ENCODE measurements at regions not wholly inside any gene's neighbourhood (a gene's known extent, or its start where the extent isn't known, plus 50 kb on each side); places are given as distances from the start of the nearest gene placed in this dataset.

DNA sequence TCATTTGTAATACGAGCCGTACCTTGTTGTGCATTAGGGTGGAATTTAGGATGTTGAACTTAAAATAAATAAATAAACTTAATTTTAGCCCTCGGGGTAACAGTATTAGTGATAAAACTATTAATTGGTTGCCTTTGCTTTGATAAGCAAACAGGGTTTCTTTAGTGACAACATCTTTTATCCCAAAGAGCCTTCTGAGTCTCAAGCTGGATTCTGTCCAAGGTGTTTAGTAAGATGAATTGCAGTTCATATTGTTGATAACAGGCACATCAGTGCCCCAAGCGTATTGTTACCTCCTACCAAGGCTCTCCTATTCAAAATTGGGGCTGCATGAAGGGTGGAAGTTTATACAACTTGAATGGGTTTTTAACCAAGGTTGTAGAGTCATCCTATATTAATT is 144.4 kb upstream of the CELF2 start:
- Histone ChIP-seq H3K9me3 (replicated peaks) (no peaks in the 10 kb centered on the region; the same call in 1 of the 2 replicates), H3K4me1 (replicated peaks) (peaks cover 17% of the 10 kb centered on the region), H3K27me3 (replicated peaks) (0 out of 2 replicates have a peak, but pooled peaks cover 3% of the 10 kb centered on the region), H3K4me3 (no peak overlapping the region), H3K27ac (no peak overlapping the region), H3K36me3 (no peaks in the 10 kb centered on the region)
- no peak for DNase-seq (ENCODE audit: low read depth in 1 of 2, low spot score in 2 of 2)

- Histone ChIP-seq H3K4me1 (replicated peaks) (peaks cover 17% of the 10 kb centered on the region), H3K9me3 (replicated peaks) (no peaks in the 10 kb centered on the region; the same call in 1 of the 2 replicates), H3K27me3 (replicated peaks) (0 out of 2 replicates have a peak, but pooled peaks cover 3% of the 10 kb centered on the region), H3K36me3 (no peaks in the 10 kb centered on the region), H3K4me3 (no peak overlapping the region), H3K27ac (no peak overlapping the region)
- no peak for DNase-seq (ENCODE audit: low read depth in 1 of 2, low spot score in 2 of 2)
Observed at GRCh38 chr10:10873915-10874314, 143.8 kb upstream of the CELF2 start.

DNA sequence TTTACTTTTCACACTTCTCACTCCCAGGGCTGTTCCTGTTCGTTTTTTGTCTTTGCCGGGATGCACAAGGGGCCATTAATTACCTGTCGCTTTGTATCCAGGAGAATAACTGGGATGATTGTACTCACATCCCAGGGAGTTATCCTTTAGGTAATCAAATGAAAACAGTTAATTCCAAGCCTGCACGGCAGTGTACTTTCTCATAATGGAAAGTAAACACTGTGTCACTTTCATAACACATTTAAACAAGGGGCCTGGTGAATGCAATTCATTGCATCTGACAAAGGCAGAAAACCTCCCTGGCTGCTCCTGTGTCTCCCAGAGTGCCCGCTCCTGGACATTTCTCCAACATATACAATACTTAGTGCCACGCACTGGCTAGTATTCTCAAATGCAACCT is 138.7 kb upstream of the CELF2 start:
- H3K4me3 ChIP-seq, result no peak overlapping the region
- no peaks in the 10 kb centered on the region for H3K27me3 ChIP-seq (replicated peaks)
- H3K4me1 ChIP-seq (replicated peaks), result no peaks in the 10 kb centered on the region
- no peaks in the 10 kb centered on the region for H3K36me3 ChIP-seq
- no peak for DNase-seq (ENCODE audit: low read depth in 1 of 2, low spot score in 2 of 2)
- H3K27ac ChIP-seq, result no peak overlapping the region
- H3K9me3 ChIP-seq (replicated peaks), result no peaks in the 10 kb centered on the region; the same call in 1 of the 2 replicates

DNA sequence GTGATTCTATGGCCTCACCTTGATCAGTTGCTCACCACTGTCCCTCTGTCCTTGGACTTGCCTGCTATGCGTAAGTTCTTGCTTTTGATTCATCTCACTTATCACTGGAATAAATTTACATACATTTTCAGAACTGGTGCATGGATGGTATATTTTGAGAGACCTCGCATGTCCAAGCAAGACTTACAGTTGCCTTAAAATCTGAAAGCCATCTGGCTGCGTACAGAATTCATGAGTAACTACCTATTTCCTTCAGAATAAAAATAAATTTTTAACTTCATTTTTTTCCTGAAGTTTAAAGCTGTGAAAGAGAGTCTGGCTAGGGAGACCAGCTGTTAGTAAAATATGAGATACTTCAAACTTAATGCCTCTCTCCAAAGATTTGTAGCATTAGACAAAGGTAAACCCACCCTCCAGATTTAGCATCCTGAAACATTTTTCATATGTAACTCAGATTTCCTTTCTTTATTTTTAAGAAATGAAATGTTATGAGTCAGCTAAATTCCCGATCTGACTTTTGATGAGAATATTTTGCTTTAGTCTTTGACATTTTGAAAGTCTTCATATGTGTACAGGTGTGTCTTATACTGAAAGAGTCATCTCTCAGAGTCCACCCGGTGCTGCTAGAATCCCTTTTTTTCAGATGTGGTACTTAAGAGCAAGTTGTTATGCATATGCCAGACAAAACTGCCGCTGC is 136.4 kb upstream of the CELF2 start:
- Histone ChIP-seq H3K4me3 (no peak overlapping the region), H3K9me3 (replicated peaks) (peaks cover 4% of the 10 kb centered on the region; the same call in 1 of the 2 replicates), H3K36me3 (no peaks in the 10 kb centered on the region), H3K27me3 (replicated peaks) (no peaks in the 10 kb centered on the region), H3K4me1 (replicated peaks) (no peaks in the 10 kb centered on the region), H3K27ac (no peak overlapping the region)
- no peak for DNase-seq (ENCODE audit: low read depth in 1 of 2, low spot score in 2 of 2)

GRCh38 chr10:10883737-10884136 is 133.9 kb upstream of the CELF2 start:
- Histone ChIP-seq H3K4me3 (no peak overlapping the region), H3K4me1 (replicated peaks) (no peaks in the 10 kb centered on the region), H3K36me3 (no peaks in the 10 kb centered on the region), H3K27me3 (replicated peaks) (no peaks in the 10 kb centered on the region), H3K27ac (no peak overlapping the region), H3K9me3 (replicated peaks) (peaks cover 4% of the 10 kb centered on the region; the same call in 1 of the 2 replicates)
- no peak for DNase-seq (ENCODE audit: low read depth in 1 of 2, low spot score in 2 of 2)

- peaks cover 4% of the 10 kb centered on the region; the same call in 1 of the 2 replicates for H3K9me3 ChIP-seq (replicated peaks)
- H3K4me3 ChIP-seq, result no peak overlapping the region
- no peak overlapping the region for H3K27ac ChIP-seq
- no peaks in the 10 kb centered on the region for H3K27me3 ChIP-seq (replicated peaks)
- H3K4me1 ChIP-seq (replicated peaks), result no peaks in the 10 kb centered on the region; the same call in 1 of the 2 replicates
- DNase-seq (ENCODE audit: low read depth in 1 of 2, low spot score in 2 of 2), result no peak
- no peaks in the 10 kb centered on the region for H3K36me3 ChIP-seq
Observed at GRCh38 chr10:10886861-10887531, 130.7 kb upstream of the CELF2 start.

GRCh38 chr10:10891124-10892082 is 126.3 kb upstream of the CELF2 start:
- H3K27ac ChIP-seq, result no peak overlapping the region
- no peak for DNase-seq (ENCODE audit: low read depth in 1 of 2, low spot score in 2 of 2)
- H3K4me3 ChIP-seq, result no peak overlapping the region
- no peaks in the 10 kb centered on the region for H3K9me3 ChIP-seq (replicated peaks)
- no peaks in the 10 kb centered on the region for H3K27me3 ChIP-seq (replicated peaks)
- no peaks in the 10 kb centered on the region; the same call in 1 of the 2 replicates for H3K4me1 ChIP-seq (replicated peaks)
- H3K36me3 ChIP-seq, result no peaks in the 10 kb centered on the region

DNA sequence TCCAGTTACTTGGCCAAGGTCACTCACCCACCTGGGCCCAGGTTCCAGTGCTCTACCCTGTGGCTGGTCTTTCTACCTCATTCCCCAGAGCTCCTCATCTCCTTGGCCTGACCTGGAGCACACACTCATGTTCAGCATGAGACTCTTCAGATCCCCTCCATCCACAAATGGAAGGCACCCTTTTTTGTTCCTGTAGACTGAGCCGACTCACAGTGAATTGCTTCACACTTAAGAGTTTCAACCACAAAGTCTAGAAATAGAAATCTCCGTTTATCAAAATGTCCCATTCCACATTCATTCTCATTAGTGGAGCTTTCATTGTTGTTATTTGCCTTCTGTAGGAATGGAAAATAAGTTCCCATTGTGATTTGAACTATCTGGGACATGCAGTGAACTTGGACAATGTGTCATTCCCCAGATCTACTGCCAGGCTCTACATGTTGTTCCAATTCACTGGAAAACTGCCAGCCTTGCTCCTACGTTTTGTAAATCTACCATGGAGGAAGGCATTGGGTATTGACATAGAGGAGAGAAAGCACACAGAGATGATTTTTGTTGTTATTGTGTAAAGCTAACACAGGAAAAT is 125.3 kb upstream of the CELF2 start:
- H3K4me1 ChIP-seq (replicated peaks), result no peaks in the 10 kb centered on the region; the same call in 1 of the 2 replicates
- H3K27ac ChIP-seq, result no peak overlapping the region
- H3K9me3 ChIP-seq (replicated peaks), result no peaks in the 10 kb centered on the region
- no peaks in the 10 kb centered on the region for H3K36me3 ChIP-seq
- H3K4me3 ChIP-seq, result no peak overlapping the region
- no peaks in the 10 kb centered on the region for H3K27me3 ChIP-seq (replicated peaks)
- no peak for DNase-seq (ENCODE audit: low read depth in 1 of 2, low spot score in 2 of 2)

DNA sequence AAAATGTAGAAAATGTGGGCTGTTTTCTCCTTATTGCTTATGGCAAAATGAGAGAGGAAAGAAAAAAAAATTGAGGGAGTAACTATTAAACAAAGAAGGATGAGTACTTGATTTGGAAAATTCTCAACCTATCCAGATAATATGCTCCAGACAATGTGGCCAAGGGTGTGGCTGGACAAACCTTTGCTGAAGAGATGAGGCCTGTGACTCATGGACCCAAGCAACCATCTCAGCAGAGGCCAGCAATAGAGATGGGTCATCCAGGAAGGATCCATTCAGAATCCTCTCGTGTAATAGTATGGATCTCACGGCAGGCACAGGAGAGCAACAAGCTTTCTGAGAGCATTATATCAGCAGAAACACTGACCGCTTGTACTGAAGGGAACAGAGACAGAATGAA is 120.3 kb upstream of the CELF2 start:
- Histone ChIP-seq H3K9me3 (replicated peaks) (no peaks in the 10 kb centered on the region), H3K4me3 (no peak overlapping the region), H3K27me3 (replicated peaks) (no peaks in the 10 kb centered on the region), H3K4me1 (replicated peaks) (no peaks in the 10 kb centered on the region), H3K36me3 (no peaks in the 10 kb centered on the region), H3K27ac (no peak overlapping the region)
- DNase-seq (ENCODE audit: low read depth in 1 of 2, low spot score in 2 of 2), result no peak

- no peak for DNase-seq (ENCODE audit: low read depth in 1 of 2, low spot score in 2 of 2)
- Histone ChIP-seq H3K4me1 (replicated peaks) (no peaks in the 10 kb centered on the region), H3K4me3 (no peak overlapping the region), H3K27ac (no peak overlapping the region), H3K36me3 (no peaks in the 10 kb centered on the region), H3K27me3 (replicated peaks) (no peaks in the 10 kb centered on the region), H3K9me3 (replicated peaks) (no peaks in the 10 kb centered on the region)
Observed at GRCh38 chr10:10901906-10902305, 115.8 kb upstream of the CELF2 start.

DNA sequence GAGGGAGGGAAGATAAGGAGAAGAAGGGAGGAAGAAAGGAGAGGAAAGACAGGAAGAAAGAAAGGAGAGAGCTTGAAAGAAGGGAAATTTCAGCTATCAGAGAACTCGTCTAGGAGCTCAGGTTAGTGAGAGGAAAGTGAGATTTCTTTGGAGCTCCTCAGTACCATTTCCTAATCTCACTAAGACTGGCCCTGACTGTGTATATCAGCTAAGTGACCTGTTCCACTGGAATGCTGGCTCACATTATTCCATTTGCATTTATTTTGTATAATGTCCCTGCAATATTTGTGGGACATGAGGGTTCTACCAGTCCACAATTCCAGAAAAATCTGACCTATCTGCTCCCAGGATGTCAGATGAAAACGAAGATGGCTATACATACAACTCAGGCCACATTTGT is 114.7 kb upstream of the CELF2 start:
- Histone ChIP-seq H3K27ac (no peak overlapping the region), H3K36me3 (no peaks in the 10 kb centered on the region), H3K9me3 (replicated peaks) (no peaks in the 10 kb centered on the region), H3K4me1 (replicated peaks) (no peaks in the 10 kb centered on the region), H3K4me3 (no peak overlapping the region), H3K27me3 (replicated peaks) (no peaks in the 10 kb centered on the region)
- no peak for DNase-seq (ENCODE audit: low read depth in 1 of 2, low spot score in 2 of 2)

DNA sequence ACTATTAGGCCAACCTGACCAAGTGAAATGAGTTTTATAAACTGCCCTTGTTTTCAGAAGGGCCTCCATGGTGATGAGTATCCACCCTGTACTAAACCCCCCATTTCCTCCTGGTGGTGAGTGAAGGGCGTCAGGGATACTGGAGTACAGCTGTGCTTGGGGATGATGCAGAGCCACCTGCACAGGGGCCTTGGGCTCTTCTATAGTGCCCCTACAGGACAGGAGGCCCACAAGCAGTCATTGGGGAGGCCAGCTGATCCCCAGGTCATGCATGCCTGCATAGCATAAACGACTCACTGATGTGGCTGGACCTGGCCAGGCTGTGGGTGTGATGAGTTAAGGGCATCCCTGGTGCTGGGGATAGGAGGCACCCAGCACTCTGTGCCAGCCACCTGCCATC is 114.1 kb upstream of the CELF2 start:
- Histone ChIP-seq H3K4me1 (replicated peaks) (no peaks in the 10 kb centered on the region), H3K36me3 (no peaks in the 10 kb centered on the region), H3K9me3 (replicated peaks) (no peaks in the 10 kb centered on the region), H3K4me3 (no peak overlapping the region), H3K27me3 (replicated peaks) (no peaks in the 10 kb centered on the region), H3K27ac (no peak overlapping the region)
- DNase-seq (ENCODE audit: low read depth in 1 of 2, low spot score in 2 of 2), result no peak

DNA sequence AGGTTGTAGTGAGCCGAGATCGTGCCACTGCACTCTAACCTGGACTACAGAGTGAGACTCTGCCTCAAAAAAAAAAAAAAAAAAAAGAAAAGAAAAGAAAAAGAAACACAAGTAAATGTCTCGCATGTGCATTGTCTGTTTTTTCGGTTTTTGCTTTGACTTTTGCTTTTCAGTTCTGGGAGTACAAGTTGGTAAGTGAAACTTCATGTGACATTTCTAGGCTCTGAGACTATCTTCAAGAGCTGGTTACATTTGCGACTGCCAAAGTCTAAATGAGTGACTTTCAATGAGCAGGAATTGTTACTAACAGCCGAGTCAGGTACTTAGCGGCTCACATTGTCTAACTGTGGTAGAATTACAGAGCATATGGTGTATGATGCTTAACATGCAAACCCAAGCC is 107.0 kb upstream of the CELF2 start:
- no peak for DNase-seq (ENCODE audit: low read depth in 1 of 2, low spot score in 2 of 2)
- Histone ChIP-seq H3K36me3 (no peaks in the 10 kb centered on the region), H3K27ac (no peak overlapping the region)

More for the DNA sequence above, 107.0 kb upstream of the CELF2 start:
- H3K9me3 ChIP-seq (replicated peaks), result no peaks in the 10 kb centered on the region
- H3K4me1 ChIP-seq (replicated peaks), result peaks cover 8% of the 10 kb centered on the region
- peaks cover 3% of the 10 kb centered on the region; the same call in 1 of the 2 replicates for H3K27me3 ChIP-seq (replicated peaks)
- H3K4me3 ChIP-seq, result no peak overlapping the region
